ENCODE measurements at regions not wholly inside any gene's neighbourhood (a gene's known extent, or its start where the extent isn't known, plus 50 kb on each side); places are given as distances from the start of the nearest gene placed in this dataset.

DNA sequence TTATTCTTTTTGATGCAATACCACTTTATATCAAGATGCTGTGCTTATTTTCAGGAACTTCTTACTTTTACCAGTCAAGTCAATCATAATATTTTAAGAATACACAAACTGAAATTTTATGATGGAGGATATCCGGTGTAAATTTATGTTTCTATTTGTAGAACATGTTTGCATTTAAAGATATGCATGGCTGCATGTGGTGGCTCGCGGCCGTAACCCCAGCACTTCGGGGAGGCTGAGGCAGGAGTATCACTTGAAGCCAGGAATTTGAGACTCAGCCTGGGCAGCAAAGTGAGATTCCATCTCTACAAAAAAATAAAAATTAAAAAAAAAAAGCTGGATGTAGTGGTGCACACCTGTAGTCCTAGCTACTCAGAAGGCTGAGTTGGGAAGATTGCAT lies 73.5 kb upstream of the ALDH1A1 start:
- TF ChIP-seq CEBPB (IDR thresholded peaks at IDR 0.05; ENCODE audit: low read depth, low read length) (no peak), POLR2A (IDR thresholded peaks at IDR 0.05; ENCODE audit: low read depth, low read length) (no peak)
- TF ChIP-seq, protein P1, sequence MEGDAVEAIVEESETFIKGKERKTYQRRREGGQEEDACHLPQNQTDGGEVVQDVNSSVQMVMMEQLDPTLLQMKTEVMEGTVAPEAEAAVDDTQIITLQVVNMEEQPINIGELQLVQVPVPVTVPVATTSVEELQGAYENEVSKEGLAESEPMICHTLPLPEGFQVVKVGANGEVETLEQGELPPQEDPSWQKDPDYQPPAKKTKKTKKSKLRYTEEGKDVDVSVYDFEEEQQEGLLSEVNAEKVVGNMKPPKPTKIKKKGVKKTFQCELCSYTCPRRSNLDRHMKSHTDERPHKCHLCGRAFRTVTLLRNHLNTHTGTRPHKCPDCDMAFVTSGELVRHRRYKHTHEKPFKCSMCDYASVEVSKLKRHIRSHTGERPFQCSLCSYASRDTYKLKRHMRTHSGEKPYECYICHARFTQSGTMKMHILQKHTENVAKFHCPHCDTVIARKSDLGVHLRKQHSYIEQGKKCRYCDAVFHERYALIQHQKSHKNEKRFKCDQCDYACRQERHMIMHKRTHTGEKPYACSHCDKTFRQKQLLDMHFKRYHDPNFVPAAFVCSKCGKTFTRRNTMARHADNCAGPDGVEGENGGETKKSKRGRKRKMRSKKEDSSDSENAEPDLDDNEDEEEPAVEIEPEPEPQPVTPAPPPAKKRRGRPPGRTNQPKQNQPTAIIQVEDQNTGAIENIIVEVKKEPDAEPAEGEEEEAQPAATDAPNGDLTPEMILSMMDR (conservative IDR thresholded peaks at IDR 0.05; ENCODE audit: low read depth, low read length): no peak
- TF ChIP-seq, protein P2, sequence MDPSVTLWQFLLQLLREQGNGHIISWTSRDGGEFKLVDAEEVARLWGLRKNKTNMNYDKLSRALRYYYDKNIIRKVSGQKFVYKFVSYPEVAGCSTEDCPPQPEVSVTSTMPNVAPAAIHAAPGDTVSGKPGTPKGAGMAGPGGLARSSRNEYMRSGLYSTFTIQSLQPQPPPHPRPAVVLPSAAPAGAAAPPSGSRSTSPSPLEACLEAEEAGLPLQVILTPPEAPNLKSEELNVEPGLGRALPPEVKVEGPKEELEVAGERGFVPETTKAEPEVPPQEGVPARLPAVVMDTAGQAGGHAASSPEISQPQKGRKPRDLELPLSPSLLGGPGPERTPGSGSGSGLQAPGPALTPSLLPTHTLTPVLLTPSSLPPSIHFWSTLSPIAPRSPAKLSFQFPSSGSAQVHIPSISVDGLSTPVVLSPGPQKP (IDR thresholded peaks at IDR 0.05; ENCODE audit: borderline replicate concordance, low read depth, low read length): no peak

All from IMR-90 (cell line).